ENCODE measurements at regions not wholly inside any gene's neighbourhood (a gene's known extent, or its start where the extent isn't known, plus 50 kb on each side); places are given as distances from the start of the nearest gene placed in this dataset.

DNA sequence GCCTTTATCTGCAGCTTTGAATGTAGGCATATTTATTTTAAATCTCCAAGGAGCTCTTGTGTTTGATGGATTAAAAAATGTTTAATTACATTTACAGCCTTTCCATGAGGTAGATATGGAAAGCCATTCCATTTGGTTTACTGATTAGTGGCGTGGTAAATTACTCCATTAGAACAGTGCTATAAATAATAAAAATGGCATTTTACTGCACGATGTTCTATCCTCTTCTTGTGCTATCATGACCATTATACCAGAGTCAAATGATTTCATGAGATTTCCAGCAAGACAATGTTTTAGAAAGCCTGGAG is 250.9 kb upstream of the HTR2A start:
- TF ChIP-seq, protein P1, sequence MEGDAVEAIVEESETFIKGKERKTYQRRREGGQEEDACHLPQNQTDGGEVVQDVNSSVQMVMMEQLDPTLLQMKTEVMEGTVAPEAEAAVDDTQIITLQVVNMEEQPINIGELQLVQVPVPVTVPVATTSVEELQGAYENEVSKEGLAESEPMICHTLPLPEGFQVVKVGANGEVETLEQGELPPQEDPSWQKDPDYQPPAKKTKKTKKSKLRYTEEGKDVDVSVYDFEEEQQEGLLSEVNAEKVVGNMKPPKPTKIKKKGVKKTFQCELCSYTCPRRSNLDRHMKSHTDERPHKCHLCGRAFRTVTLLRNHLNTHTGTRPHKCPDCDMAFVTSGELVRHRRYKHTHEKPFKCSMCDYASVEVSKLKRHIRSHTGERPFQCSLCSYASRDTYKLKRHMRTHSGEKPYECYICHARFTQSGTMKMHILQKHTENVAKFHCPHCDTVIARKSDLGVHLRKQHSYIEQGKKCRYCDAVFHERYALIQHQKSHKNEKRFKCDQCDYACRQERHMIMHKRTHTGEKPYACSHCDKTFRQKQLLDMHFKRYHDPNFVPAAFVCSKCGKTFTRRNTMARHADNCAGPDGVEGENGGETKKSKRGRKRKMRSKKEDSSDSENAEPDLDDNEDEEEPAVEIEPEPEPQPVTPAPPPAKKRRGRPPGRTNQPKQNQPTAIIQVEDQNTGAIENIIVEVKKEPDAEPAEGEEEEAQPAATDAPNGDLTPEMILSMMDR (conservative IDR thresholded peaks at IDR 0.05): no peak
- no peak for TF ChIP-seq ZFX (IDR thresholded peaks at IDR 0.05)

Measured in C4-2B (cell line).